WTC11 (cell line): ENCODE measurements at regions not wholly inside any gene's neighbourhood (a gene's known extent, or its start where the extent isn't known, plus 50 kb on each side); places are given as distances from the start of the nearest gene placed in this dataset.
"Not testable (repeated sequence)": the region's sequence is repeated elsewhere in the genome, so short reads cannot be mapped to it uniquely, and the experiment has no call there.

ENCODE experiments used
- ATAC-seq: fragments of 200-7000 bp; cut with Tn5 transposase; 2 replicates; pipeline ENCODE4 v1.10.0; 2021; ENCODE audit warnings: mild to moderate bottlenecking, moderate library complexity
- CTCF ChIA-PET: fragments of 300-600 bp; sonication (Branson Sonifier 250); formaldehyde crosslinking; loops from one replicate; lab custom pipeline; 2021; ENCODE audit warnings: antibody characterized with exemption; lab: Charles Lee
- POLR2A ChIA-PET: fragments of 350-600 bp; sonication (Branson Sonifier 250); formaldehyde crosslinking; loops from one replicate; lab custom pipeline; 2021; ENCODE audit warnings: antibody characterized with exemption; lab: Charles Lee
- DNase-seq: peaks from one replicate; pipeline ENCODE4 v3.0.0; 2021; ENCODE audit warnings: low spot score
- H3K27ac Mint-ChIP-seq: 2 replicates; pipeline ENCODE4 v1.8.0; 2021; ENCODE audit warnings: mixed read lengths
- H3K27me3 Mint-ChIP-seq: 2 replicates; pipeline ENCODE4 v1.8.0; 2021; ENCODE audit warnings: low read depth, mild to moderate bottlenecking, moderate library complexity, mixed read lengths
- H3K36me3 Mint-ChIP-seq: 2 replicates; pipeline ENCODE4 v1.8.0; 2021; ENCODE audit warnings: mixed read lengths
- H3K4me1 Mint-ChIP-seq: 2 replicates; pipeline ENCODE4 v1.8.0; 2022; ENCODE audit warnings: mixed read lengths
- H3K4me3 Mint-ChIP-seq: 2 replicates; pipeline ENCODE4 v1.8.0; 2021; ENCODE audit warnings: mild to moderate bottlenecking, moderate library complexity, mixed read lengths
- H3K9me3 Mint-ChIP-seq: 2 replicates; pipeline ENCODE4 v1.8.0; 2021; ENCODE audit warnings: mixed read lengths
- CREB1 ChIP-seq: sonication (generic); formaldehyde crosslinking; IDR thresholded peaks from 2 replicates; pipeline ENCODE4 v1.8.0; 2023; ENCODE audit warnings: mild to moderate bottlenecking, missing genetic modification reagents
- ESRRA ChIP-seq: sonication (generic); formaldehyde crosslinking; IDR thresholded peaks from 2 replicates; pipeline ENCODE4 v1.8.1; 2022; ENCODE audit warnings: mild to moderate bottlenecking, missing genetic modification reagents, borderline replicate concordance
- FOXP1 ChIP-seq: sonication (generic); formaldehyde crosslinking; IDR thresholded peaks from 2 replicates; pipeline ENCODE4 v1.8.0; 2022; ENCODE audit warnings: missing genetic modification reagents, mild to moderate bottlenecking, moderate library complexity, borderline replicate concordance
- GRHL2 ChIP-seq: fragments of 250-450 bp; sonication (Bioruptor Pico); IDR thresholded peaks from 2 replicates; pipeline ENCODE4 v1.8.0; 2022; ENCODE audit warnings: mild to moderate bottlenecking, moderate library complexity; ENCODE audit not compliant: insufficient replicate concordance, severe bottlenecking
- IRF2 ChIP-seq: sonication (generic); formaldehyde crosslinking; IDR thresholded peaks from 2 replicates; pipeline ENCODE4 v1.8.0; 2022; ENCODE audit warnings: low read depth, missing genetic modification reagents, borderline replicate concordance
- MYBL2 ChIP-seq: sonication (generic); formaldehyde crosslinking; IDR thresholded peaks from 2 replicates; pipeline ENCODE4 v1.8.1; 2023; ENCODE audit warnings: mild to moderate bottlenecking, moderate library complexity, missing genetic modification reagents
- RORB ChIP-seq: fragments of 250-450 bp; sonication (Bioruptor Pico); IDR thresholded peaks from 2 replicates; pipeline ENCODE4 v1.9.0; 2021; ENCODE audit warnings: mild to moderate bottlenecking
- SMAD3 ChIP-seq: sonication (generic); formaldehyde crosslinking; IDR thresholded peaks from 2 replicates; pipeline ENCODE4 v1.8.0; 2022; ENCODE audit warnings: missing genetic modification reagents, mild to moderate bottlenecking, borderline replicate concordance
- SOX15 ChIP-seq: fragments of 250-450 bp; sonication (Bioruptor Pico); IDR thresholded peaks from 2 replicates; pipeline ENCODE4 v1.9.0; 2021; ENCODE audit warnings: mild to moderate bottlenecking
- TEAD4 ChIP-seq: sonication (generic); formaldehyde crosslinking; IDR thresholded peaks from 2 replicates; pipeline ENCODE4 v1.8.0; 2022; ENCODE audit warnings: mild to moderate bottlenecking, missing genetic modification reagents
- TP53 ChIP-seq: sonication (generic); formaldehyde crosslinking; IDR thresholded peaks from 2 replicates; pipeline ENCODE4 v1.8.1; 2023; ENCODE audit warnings: mild to moderate bottlenecking, missing genetic modification reagents
- ZBTB21 ChIP-seq: sonication (generic); formaldehyde crosslinking; IDR thresholded peaks from 2 replicates; pipeline ENCODE4 v1.8.1; 2023; ENCODE audit warnings: mild to moderate bottlenecking, missing genetic modification reagents, borderline replicate concordance
- ZNF219 ChIP-seq: sonication (generic); formaldehyde crosslinking; IDR thresholded peaks from 2 replicates; pipeline ENCODE4 v1.8.0; 2023; ENCODE audit warnings: missing genetic modification reagents, mild to moderate bottlenecking, borderline replicate concordance
- TF ChIP-seq, protein P1 (sequence below): sonication (generic); formaldehyde crosslinking; IDR thresholded peaks from 2 replicates; pipeline ENCODE4 v1.8.1; 2023; ENCODE audit warnings: mild to moderate bottlenecking, missing genetic modification reagents, moderate library complexity
- TF ChIP-seq, protein P2 (sequence below): fragments of 250-450 bp; sonication (Bioruptor Pico); conservative IDR thresholded peaks from 2 replicates; pipeline ENCODE4 v1.9.0; 2021; ENCODE audit warnings: mild to moderate bottlenecking
- TF ChIP-seq, protein P3 (sequence below): fragments of 250-450 bp; sonication (Bioruptor Pico); IDR thresholded peaks from 2 replicates; pipeline ENCODE4 v1.9.0; 2021; ENCODE audit warnings: mild to moderate bottlenecking, borderline replicate concordance
- TF ChIP-seq, protein P4 (sequence below): fragments of 200-600 bp; IDR thresholded peaks from 2 replicates; pipeline ENCODE4 v1.8.0; 2022; ENCODE audit warnings: antibody characterized with exemption
- TF ChIP-seq, protein P5 (sequence below): sonication (generic); formaldehyde crosslinking; IDR thresholded peaks from 2 replicates; pipeline ENCODE4 v1.8.1; 2023; ENCODE audit warnings: mild to moderate bottlenecking, missing genetic modification reagents, moderate library complexity
- TF ChIP-seq, protein P6 (sequence below): sonication (generic); formaldehyde crosslinking; IDR thresholded peaks from 2 replicates; pipeline ENCODE4 v1.8.1; 2022; ENCODE audit warnings: mild to moderate bottlenecking, moderate library complexity, missing genetic modification reagents

DNA sequence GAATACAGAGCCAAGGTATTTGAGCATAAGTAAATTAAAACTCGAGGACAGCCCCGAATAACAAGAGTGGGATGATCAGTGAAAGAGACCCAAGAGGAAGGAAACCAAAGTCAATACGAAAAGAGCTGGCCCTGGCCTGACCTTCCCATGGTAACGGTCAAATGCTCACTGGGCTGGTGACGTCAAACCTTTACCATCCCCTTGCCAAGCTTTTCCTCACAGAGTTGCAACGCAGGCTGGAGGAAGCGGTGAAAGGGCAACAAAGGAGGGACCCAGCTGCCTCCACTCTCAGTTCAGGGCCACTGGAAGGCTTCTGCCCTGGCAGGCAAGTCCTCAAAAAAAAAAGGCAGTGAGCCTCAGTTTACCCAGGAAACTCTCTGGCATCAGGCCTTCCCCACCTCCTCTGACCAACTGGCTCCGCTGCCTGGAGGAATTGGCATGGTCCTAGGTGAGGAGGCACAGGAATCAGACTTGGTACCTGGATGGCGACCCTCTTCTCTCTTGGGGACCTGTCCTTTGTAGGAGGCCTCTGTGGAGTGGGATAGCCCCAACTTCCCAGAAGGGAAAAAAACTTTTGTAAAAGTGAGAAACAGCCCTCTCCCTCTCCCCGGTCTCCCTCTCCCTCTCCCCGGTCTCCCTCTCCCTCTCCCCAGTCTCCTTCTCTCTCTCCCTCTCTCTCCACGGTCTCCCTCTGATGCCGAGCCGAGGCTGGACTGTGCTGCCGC is 212.4 kb downstream of the ANAPC1 start:
- ChIA-PET CTCF (no interaction called here), POLR2A (no interaction called here)
- no peak for TF ChIP-seq TP53 (CRISPR knock-in tag)
- TF ChIP-seq, protein P1, sequence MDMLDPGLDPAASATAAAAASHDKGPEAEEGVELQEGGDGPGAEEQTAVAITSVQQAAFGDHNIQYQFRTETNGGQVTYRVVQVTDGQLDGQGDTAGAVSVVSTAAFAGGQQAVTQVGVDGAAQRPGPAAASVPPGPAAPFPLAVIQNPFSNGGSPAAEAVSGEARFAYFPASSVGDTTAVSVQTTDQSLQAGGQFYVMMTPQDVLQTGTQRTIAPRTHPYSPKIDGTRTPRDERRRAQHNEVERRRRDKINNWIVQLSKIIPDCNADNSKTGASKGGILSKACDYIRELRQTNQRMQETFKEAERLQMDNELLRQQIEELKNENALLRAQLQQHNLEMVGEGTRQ (CRISPR knock-in tag), result no peak
- TF ChIP-seq GRHL2 (CRISPR knock-in tag), result no peak
- Mint-ChIP-seq H3K9me3 (peaks cover 10% of the 10 kb centered on the region), H3K4me1 (no peaks in the 10 kb centered on the region), H3K27ac (no peak overlapping the region), H3K36me3 (peaks cover 18% of the 10 kb centered on the region), H3K27me3 (peaks cover 5% of the 10 kb centered on the region; the same call in 1 of the 2 replicates), H3K4me3 (no peak overlapping the region)
- DNase-seq (no peak), ATAC-seq (no peak)

DNA sequence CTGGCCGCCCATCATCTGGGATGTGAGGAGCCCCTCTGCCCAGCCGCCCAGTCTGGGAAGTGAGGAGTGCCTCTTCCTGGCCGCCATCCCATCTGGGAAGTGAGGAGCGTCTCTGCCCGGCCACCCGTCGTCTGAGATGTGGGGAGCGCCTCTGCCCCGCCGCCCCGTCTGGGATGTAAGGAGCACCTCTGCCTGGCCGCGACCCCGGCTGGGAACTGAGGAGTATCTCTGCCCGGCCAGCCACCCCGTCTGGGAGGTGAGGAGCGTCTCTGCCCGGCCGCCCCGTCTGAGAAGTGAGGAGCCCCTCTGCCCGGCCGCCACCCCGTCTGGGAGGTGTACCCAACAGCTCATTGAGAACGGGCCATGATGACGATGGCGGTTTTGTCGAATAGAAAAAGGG is 211.4 kb downstream of the ANAPC1 start:
- H3K36me3 Mint-ChIP-seq, result peaks cover 18% of the 10 kb centered on the region
- H3K27ac Mint-ChIP-seq, POLR2A ChIA-PET, H3K4me3 Mint-ChIP-seq, CTCF ChIA-PET, DNase-seq, ATAC-seq, H3K4me1 Mint-ChIP-seq, H3K27me3 Mint-ChIP-seq: not testable (repeated sequence)
- H3K9me3 Mint-ChIP-seq, result peaks cover 10% of the 10 kb centered on the region

DNA sequence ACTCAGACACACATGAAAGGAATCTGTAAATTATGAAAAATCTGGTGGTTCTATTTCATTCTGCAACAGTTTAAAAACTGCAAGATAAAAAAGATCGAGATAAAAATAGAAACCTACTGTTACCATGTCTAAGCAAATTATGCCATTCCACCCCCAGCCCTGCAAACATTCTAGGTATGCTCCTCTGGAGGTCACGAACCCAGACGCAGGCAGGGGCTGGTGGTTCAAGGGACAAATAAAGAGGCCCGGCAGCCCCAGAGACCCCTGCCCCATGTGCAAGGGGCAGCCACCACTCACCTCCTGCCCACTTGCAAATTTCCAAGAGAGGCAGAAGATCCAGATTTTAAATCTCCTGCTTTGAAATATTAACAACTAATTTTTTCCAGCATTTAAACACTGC is 210.5 kb downstream of the ANAPC1 start:
- CTCF ChIA-PET, result no interaction called here
- TF ChIP-seq, protein P2, sequence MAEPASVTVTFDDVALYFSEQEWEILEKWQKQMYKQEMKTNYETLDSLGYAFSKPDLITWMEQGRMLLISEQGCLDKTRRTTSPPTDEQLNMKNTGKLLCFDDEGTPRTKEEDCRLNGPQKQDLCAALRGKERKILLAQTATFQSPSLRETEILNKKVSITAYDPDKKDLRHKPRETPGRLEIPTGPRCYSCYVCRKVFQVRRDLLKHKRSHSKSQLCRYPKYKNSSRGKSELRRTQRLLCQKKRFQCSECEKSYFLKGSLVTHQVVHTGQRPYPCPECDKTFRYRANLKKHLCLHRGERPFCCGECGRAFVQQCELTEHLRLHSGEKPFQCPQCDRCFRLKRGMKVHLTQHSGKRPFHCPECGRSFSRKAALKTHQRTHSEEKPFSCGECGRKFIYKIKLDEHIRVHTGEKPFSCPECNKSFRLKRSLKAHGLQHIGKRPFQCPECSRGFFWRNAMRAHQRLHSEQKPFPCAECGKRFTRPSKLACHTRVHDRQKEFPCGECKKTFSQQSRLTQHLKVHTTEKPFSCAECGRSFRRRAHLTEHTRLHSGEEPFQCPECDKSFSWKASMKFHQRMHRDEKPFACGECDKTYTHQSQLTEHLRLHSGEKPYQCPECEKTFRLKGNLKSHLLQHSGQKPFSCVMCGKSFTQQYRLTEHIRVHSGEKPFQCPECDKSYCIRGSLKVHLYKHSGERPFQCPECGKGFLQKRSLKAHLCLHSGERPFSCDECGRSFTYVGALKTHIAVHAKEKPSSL (CRISPR knock-in tag), result no peak
- no peak for TF ChIP-seq ZNF219 (CRISPR knock-in tag)
- TF ChIP-seq TP53 (CRISPR knock-in tag), result no peak
- TF ChIP-seq, protein P3, sequence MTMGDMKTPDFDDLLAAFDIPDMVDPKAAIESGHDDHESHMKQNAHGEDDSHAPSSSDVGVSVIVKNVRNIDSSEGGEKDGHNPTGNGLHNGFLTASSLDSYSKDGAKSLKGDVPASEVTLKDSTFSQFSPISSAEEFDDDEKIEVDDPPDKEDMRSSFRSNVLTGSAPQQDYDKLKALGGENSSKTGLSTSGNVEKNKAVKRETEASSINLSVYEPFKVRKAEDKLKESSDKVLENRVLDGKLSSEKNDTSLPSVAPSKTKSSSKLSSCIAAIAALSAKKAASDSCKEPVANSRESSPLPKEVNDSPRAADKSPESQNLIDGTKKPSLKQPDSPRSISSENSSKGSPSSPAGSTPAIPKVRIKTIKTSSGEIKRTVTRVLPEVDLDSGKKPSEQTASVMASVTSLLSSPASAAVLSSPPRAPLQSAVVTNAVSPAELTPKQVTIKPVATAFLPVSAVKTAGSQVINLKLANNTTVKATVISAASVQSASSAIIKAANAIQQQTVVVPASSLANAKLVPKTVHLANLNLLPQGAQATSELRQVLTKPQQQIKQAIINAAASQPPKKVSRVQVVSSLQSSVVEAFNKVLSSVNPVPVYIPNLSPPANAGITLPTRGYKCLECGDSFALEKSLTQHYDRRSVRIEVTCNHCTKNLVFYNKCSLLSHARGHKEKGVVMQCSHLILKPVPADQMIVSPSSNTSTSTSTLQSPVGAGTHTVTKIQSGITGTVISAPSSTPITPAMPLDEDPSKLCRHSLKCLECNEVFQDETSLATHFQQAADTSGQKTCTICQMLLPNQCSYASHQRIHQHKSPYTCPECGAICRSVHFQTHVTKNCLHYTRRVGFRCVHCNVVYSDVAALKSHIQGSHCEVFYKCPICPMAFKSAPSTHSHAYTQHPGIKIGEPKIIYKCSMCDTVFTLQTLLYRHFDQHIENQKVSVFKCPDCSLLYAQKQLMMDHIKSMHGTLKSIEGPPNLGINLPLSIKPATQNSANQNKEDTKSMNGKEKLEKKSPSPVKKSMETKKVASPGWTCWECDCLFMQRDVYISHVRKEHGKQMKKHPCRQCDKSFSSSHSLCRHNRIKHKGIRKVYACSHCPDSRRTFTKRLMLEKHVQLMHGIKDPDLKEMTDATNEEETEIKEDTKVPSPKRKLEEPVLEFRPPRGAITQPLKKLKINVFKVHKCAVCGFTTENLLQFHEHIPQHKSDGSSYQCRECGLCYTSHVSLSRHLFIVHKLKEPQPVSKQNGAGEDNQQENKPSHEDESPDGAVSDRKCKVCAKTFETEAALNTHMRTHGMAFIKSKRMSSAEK (CRISPR knock-in tag), result no peak
- TF ChIP-seq MYBL2 (CRISPR knock-in tag), result no peak
- TF ChIP-seq IRF2 (CRISPR knock-in tag), result no peak
- TF ChIP-seq, protein P4, sequence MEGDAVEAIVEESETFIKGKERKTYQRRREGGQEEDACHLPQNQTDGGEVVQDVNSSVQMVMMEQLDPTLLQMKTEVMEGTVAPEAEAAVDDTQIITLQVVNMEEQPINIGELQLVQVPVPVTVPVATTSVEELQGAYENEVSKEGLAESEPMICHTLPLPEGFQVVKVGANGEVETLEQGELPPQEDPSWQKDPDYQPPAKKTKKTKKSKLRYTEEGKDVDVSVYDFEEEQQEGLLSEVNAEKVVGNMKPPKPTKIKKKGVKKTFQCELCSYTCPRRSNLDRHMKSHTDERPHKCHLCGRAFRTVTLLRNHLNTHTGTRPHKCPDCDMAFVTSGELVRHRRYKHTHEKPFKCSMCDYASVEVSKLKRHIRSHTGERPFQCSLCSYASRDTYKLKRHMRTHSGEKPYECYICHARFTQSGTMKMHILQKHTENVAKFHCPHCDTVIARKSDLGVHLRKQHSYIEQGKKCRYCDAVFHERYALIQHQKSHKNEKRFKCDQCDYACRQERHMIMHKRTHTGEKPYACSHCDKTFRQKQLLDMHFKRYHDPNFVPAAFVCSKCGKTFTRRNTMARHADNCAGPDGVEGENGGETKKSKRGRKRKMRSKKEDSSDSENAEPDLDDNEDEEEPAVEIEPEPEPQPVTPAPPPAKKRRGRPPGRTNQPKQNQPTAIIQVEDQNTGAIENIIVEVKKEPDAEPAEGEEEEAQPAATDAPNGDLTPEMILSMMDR, result no peak
- TF ChIP-seq, protein P5, sequence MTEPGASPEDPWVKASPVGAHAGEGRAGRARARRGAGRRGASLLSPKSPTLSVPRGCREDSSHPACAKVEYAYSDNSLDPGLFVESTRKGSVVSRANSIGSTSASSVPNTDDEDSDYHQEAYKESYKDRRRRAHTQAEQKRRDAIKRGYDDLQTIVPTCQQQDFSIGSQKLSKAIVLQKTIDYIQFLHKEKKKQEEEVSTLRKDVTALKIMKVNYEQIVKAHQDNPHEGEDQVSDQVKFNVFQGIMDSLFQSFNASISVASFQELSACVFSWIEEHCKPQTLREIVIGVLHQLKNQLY (CRISPR knock-in tag), result no peak
- no peak for TF ChIP-seq RORB (CRISPR knock-in tag)
- TF ChIP-seq SOX15, result no peak
- no peak for TF ChIP-seq FOXP1 (CRISPR knock-in tag)
- no peak for TF ChIP-seq SMAD3 (CRISPR knock-in tag)
- no peak for TF ChIP-seq ESRRA (CRISPR knock-in tag)
- TF ChIP-seq, protein P6, sequence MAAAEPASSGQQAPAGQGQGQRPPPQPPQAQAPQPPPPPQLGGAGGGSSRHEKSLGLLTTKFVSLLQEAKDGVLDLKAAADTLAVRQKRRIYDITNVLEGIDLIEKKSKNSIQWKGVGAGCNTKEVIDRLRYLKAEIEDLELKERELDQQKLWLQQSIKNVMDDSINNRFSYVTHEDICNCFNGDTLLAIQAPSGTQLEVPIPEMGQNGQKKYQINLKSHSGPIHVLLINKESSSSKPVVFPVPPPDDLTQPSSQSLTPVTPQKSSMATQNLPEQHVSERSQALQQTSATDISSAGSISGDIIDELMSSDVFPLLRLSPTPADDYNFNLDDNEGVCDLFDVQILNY (CRISPR knock-in tag), result no peak
- TF ChIP-seq TEAD4 (CRISPR knock-in tag), result no peak
- no peak for TF ChIP-seq CREB1
- TF ChIP-seq ZBTB21 (CRISPR knock-in tag), result no peak
- Mint-ChIP-seq H3K4me1 (peaks cover 10% of the 10 kb centered on the region), H3K4me3 (no peak overlapping the region), H3K9me3 (peaks cover 10% of the 10 kb centered on the region), H3K36me3 (peaks cover 18% of the 10 kb centered on the region), H3K27me3 (peaks cover 5% of the 10 kb centered on the region; the same call in 1 of the 2 replicates), H3K27ac (no peak overlapping the region)
- POLR2A ChIA-PET, result no interaction called here
- ATAC-seq (no peak), DNase-seq (no peak)
